Posterior vena cava (tissue), 2 donors: ENCODE measurements at regions not wholly inside any gene's neighbourhood (a gene's known extent, or its start where the extent isn't known, plus 50 kb on each side); places are given as distances from the start of the nearest gene placed in this dataset.
"Not testable (repeated sequence)": the region's sequence is repeated elsewhere in the genome, so short reads cannot be mapped to it uniquely, and the experiment has no call there.

ENCODE experiments used
- DNase-seq: peaks from one replicate; pipeline ENCODE4 v3.0.0-alpha.2; 2020; ENCODE audit warnings: low spot score
- intact Hi-C, 2 donors: fragments of 100-400 bp; cut with DNase I; formaldehyde crosslinking; loops; one replicate each; pipeline versions ENCODE4 v1.14.1 to v1.14.2; 2022 to 2023
- donor health status: DM: yes; HTN: yes; CAD: no.
- donor health status: DM: yes; HTN: yes; CAD: no.

DNA sequence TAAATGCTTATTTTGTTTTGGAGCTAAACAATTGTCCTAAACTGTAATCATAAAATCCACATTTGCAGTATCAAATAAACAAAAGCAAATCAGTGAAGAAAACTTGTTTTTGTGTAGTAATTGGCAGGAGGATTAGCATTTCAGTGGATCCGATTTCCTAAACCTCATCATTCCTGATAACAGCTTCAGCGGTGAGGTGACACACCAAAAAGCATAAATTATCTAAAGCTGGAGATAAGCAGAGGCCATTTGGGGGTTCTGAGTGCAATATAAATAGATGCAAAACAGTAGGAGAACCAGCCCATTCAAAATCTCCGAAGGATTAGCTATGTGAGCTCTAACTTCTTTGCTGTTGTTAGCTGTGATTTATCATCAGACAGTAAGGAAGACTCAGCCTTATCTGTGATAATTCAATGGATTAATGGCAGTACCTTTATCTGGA is 235.8 kb downstream of the EPHA7 start:
- intact Hi-C loops: no loop called here
- DNase-seq: no peak

- no peak for DNase-seq
Measured at GRCh38 chr6:93182938-93183479, 236.3 kb downstream of the EPHA7 start.

GRCh38 chr6:93177918-93178317 is 241.4 kb downstream of the EPHA7 start:
- DNase-seq: no peak

More at GRCh38 chr6:93182938-93183479, 236.3 kb downstream of the EPHA7 start:
- intact Hi-C loops: no loop called here

DNA sequence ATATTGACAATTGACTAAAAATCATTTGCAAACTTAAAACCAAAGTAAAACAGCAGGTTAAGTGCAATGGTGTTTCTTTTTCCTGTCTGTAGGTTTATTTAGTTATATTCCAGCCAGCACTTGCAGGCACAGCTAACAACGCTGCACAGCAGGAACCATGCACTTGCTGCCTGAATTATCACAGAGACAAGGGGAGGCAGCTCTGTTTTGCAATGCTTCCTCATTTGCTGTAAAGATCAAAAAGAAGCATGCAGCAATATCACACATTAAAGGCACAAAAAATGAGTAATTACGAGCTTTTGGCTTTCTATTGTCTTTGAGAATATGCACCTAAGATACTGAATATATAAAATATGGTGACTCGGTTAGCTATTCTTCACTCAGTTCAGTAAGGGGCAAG is 241.9 kb downstream of the EPHA7 start:
- intact Hi-C loops: no loop called here
- no peak for DNase-seq

More at GRCh38 chr6:93177918-93178317, 241.4 kb downstream of the EPHA7 start:
- intact Hi-C loops: no loop called here

DNA sequence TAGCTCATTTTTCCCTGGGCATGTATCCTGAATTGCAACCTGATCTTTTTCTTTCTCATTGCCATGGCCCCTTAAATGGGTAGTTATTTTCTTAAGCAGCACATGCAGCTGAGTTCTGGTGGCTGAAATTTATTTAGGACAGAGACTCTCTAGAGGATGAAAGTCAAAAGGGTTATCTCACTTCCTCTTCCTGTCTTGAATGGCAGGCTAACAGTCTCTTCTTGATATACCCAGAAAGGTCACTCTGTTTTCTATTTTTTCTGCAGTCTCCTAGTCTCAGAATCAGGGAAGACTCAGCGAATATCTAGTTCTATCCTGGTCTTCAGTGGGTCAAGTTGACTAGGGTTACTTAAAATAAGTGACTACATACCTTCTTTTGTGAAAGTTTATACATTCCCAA is 243.3 kb downstream of the EPHA7 start:
- intact Hi-C loops: no loop called here
- no peak for DNase-seq

DNA sequence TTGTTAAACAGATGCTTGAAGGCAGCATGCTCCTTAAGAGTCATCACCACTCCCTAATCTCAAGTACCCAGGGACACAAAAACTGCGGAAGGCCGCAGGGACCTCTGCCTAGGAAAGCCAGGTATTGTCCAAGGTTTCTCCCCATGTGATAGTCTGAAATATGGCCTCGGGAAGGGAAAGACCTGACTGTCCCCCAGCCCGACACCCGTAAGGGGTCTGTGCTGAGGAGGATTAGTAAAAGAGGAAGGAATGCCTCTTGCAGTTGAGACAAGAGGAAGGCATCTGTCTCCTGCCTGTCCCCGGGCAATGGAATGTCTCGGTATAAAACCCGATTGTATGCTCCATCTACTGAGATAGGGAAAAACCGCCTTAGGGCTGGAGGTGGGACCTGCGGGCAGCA is 245.8 kb downstream of the EPHA7 start:
- intact Hi-C loops, DNase-seq: not testable (repeated sequence)

- intact Hi-C loops: no loop called here
- no peak for DNase-seq
Measured at GRCh38 chr6:93165850-93166430, 253.4 kb downstream of the EPHA7 start.

GRCh38 chr6:93164781-93165180 is 254.6 kb downstream of the EPHA7 start:
- no peak for DNase-seq
- intact Hi-C loops: no loop called here

DNA sequence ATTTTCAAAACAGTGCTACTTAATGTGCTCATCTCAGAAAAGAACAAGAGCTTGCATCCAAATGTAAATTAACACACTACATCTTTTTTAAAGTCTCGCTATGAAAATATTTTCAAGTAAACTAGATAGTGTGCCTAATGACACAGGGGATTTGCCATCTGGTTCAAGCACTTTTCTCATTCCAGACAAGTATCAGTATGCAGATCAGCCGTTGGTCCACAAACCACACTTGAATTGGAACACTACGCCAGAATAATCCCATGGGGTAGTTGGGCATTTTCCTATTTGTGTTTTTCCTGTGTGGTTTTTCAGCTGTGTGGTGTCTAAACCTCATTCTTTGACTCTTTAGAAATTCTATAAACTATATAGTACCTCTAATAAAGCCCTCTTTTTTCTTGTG is 256.2 kb downstream of the EPHA7 start:
- no peak for DNase-seq
- intact Hi-C loops: no loop called here

GRCh38 chr6:93139408-93140081 is 279.8 kb downstream of the EPHA7 start:
- no peak for DNase-seq
- intact Hi-C loops: no loop called here

DNA sequence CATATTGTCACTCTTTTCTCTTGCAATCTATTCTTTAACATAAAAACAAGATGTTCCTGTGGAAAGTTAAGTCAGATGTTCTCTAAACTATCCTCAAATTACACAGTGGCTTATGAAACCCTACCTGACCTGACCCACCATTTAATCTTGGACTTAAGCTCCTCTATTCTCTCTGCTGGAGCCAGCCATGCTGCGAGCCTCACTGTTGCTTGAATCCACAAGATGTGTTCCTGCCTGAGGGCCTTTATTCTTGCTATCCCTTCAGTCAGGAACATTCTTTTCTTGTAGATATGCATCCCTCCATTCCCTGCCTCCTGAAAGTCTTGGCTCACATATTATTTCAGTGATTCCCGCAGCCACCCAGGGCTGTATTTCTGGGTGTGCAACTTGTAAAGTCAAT is 283.2 kb downstream of the EPHA7 start:
- intact Hi-C loops: no loop called here
- DNase-seq: no peak

- intact Hi-C loops: no loop called here
- DNase-seq: no peak
Measured at GRCh38 chr6:93124006-93124632, 295.2 kb downstream of the EPHA7 start.

DNA sequence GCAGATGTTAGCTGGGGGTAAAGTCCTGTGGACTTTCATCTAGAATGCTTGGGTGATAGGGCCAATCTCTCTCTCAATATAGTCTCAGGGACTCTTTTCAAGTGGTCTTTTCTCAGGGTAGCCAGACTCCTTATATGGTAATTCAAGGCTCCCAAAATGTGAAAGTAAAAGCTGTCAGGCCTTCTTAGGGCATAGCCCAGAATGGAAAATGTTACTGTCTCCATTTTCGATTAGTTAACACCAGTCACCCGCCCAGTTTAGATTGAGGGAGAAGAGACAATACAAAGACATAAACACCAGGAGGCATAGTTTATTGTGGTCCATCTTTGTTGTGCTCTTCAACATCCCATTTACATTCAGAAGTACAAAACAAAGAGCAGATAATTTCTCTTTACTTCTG is 295.8 kb downstream of the EPHA7 start:
- DNase-seq: no peak
- intact Hi-C loops: no loop called here

- intact Hi-C loops: no loop called here
- DNase-seq: no peak
Measured at GRCh38 chr6:93120154-93120742, 299.1 kb downstream of the EPHA7 start.

GRCh38 chr6:93105907-93106306 is 313.5 kb downstream of the EPHA7 start:
- DNase-seq: no peak
- intact Hi-C loops: no loop called here

DNA sequence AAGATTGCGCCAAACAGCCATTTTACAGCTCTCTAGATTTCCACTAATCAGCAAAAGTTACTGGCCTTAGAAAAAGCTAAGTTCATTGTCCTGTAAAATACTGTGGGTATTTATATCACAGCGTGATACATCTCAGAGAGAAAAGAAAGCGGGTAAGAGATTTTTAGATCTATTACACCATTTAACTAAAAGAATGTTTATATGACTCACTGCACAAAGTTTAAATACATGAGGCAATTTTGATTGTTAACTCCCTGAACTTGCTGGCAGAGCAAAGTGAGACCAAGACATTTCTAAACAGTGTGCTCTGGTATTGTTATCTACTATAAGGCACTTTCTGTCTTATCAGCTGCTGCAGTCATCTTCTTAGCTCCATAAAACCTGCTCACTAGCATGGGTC is 314.3 kb downstream of the EPHA7 start:
- no peak for DNase-seq
- intact Hi-C loops: no loop called here

- no peak for DNase-seq
- intact Hi-C loops: no loop called here
Measured at GRCh38 chr6:93104195-93104817, 315.1 kb downstream of the EPHA7 start.

DNA sequence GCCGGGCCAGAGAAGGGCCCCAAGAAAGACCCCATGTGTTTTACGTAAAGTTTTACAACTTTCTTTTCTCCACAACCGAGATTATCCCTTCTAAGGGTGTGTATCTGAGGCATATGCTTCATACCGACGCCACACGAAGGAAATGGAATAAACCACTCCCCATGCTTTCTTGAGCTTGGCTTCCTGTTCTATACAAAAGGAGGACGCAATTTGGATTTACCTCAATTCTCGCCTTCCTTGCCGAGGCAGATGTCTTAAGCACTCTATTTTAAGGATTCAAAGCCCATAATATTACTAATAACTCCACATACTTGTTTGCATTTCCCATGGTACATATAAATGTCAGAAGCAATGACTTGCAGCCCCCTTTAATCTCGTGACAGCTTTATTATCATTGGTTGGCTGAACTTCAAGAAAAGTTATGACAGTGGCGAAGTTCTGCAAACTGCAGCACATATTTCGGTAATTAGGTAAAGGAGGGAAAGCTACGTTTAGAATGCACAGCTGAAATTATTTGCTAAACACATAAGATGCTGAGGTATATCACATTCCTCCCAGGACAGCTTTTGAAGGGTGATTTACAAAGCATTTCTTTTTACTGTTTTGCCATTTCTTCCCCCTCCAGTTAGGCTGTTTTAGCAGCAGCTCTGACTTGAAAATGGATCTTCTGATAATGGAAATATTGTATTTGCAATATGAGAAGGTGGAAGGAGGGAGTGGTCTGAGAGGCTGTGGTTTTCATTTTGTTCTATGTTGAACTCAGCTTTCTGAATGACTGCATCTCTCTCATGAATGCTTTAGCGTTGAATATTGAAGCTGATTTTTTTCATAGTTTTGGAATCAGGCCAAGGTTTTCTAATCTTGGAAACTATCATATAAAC is 330.5 kb downstream of the EPHA7 start:
- DNase-seq: no peak
- intact Hi-C loops: no loop called here

DNA sequence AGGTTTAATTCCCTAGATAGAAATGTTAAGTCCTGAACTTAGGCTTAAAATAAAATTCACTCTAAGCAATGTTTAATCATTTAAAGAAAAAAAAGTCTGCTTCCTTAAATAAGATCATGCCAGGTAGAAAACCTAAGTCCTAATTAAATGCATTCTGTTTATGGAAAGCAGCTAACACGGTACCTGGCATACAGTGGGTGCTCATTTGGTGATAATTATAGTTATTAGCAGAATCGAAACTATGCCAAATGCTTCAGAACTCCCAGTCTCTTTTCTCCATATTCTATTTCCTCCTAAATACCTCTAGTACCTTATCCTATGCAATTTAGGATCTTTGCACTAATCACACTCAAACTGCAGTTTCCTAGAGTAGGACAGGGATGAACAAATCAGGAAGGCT is 331.8 kb downstream of the EPHA7 start:
- DNase-seq: no peak
- intact Hi-C loops: no loop called here
